Endothelial cell (in vitro differentiated cells): ENCODE measurements at regions not wholly inside any gene's neighbourhood (a gene's known extent, or its start where the extent isn't known, plus 50 kb on each side); places are given as distances from the start of the nearest gene placed in this dataset.

Experiments used
- DNase-seq: peaks from one replicate; pipeline ENCODE4 v3.0.0; 2021; ENCODE audit warnings: low spot score
- H3K27ac Mint-ChIP-seq: one replicate; pipeline ENCODE4 v1.8.0; 2021; ENCODE audit warnings: mixed read lengths, inconsistent platforms; ENCODE audit not compliant: unreplicated experiment
- H3K27me3 Mint-ChIP-seq: one replicate; pipeline ENCODE4 v1.8.0; 2021; ENCODE audit warnings: mild to moderate bottlenecking, moderate library complexity, mixed read lengths, inconsistent platforms; ENCODE audit not compliant: unreplicated experiment
- H3K36me3 Mint-ChIP-seq: one replicate; pipeline ENCODE4 v1.8.0; 2021; ENCODE audit warnings: mild to moderate bottlenecking, low read depth, mixed read lengths, inconsistent platforms; ENCODE audit not compliant: unreplicated experiment
- H3K4me1 Mint-ChIP-seq: one replicate; pipeline ENCODE4 v1.8.0; 2021; ENCODE audit warnings: mild to moderate bottlenecking, mixed read lengths, inconsistent platforms; ENCODE audit not compliant: unreplicated experiment
- H3K4me3 Mint-ChIP-seq: one replicate; pipeline ENCODE4 v1.8.0; 2021; ENCODE audit warnings: mild to moderate bottlenecking, mixed read lengths, inconsistent platforms; ENCODE audit not compliant: unreplicated experiment
- H3K9me3 Mint-ChIP-seq: one replicate; pipeline ENCODE4 v1.8.0; 2021; ENCODE audit warnings: mixed read lengths, inconsistent platforms; ENCODE audit not compliant: unreplicated experiment
- CTCF ChIP-seq: fragments of 200-600 bp; sonication (generic); IDR thresholded peaks from one replicate; pipeline ENCODE4 v1.5.0; 2021; ENCODE audit warnings: antibody characterized with exemption; ENCODE audit not compliant: unreplicated experiment

- Mint-ChIP-seq H3K4me1 (no peaks in the 10 kb centered on the region), H3K36me3 (no peaks in the 10 kb centered on the region), H3K27me3 (peaks cover 3% of the 10 kb centered on the region), H3K4me3 (no peak overlapping the region), H3K27ac (no peak overlapping the region), H3K9me3 (no peaks in the 10 kb centered on the region)
- DNase-seq, result no peak
- TF ChIP-seq CTCF, result no peak
These were observed 94.7 kb upstream of the DIO3 start for GRCh38 chr14:101466456-101467180.

GRCh38 chr14:101467181-101467926 lies 93.9 kb upstream of the DIO3 start:
- Mint-ChIP-seq H3K27me3 (peaks cover 3% of the 10 kb centered on the region), H3K4me3 (no peak overlapping the region), H3K9me3 (no peaks in the 10 kb centered on the region), H3K4me1 (no peaks in the 10 kb centered on the region), H3K27ac (no peak overlapping the region), H3K36me3 (no peaks in the 10 kb centered on the region)
- DNase-seq, result no peak
- no peak for TF ChIP-seq CTCF

GRCh38 chr14:101469382-101470247 lies 91.7 kb upstream of the DIO3 start:
- no peak for DNase-seq

DNA sequence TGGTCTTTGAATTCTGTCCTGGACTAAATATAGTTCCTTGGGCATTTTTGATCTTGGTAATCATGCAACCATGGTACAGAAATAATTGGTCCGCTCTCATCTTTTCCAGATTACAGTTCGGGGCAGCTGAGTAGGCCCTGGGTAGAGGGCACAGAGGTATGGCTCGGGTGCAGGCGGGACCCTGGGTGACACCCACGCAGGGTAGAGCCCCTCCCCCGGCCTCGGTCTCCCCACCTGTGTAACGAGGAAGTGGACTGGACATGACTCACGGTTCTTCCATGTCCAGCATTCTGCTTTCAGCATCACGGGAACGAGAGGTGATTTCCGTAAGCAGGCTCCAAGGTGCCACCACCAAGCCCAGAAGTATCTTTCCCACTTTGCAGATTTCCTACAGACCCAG lies 91.0 kb upstream of the DIO3 start:
- Mint-ChIP-seq H3K36me3 (no peaks in the 10 kb centered on the region), H3K4me3 (no peak overlapping the region), H3K27me3 (peaks cover 3% of the 10 kb centered on the region), H3K27ac (no peak overlapping the region), H3K9me3 (no peaks in the 10 kb centered on the region), H3K4me1 (no peaks in the 10 kb centered on the region)
- no peak for DNase-seq
- TF ChIP-seq CTCF, result no peak

More at GRCh38 chr14:101469382-101470247, 91.7 kb upstream of the DIO3 start:
- Mint-ChIP-seq H3K4me3 (no peak overlapping the region), H3K9me3 (no peaks in the 10 kb centered on the region), H3K27ac (no peak overlapping the region), H3K36me3 (no peaks in the 10 kb centered on the region), H3K4me1 (no peaks in the 10 kb centered on the region), H3K27me3 (peaks cover 3% of the 10 kb centered on the region)
- TF ChIP-seq CTCF, result no peak
